Stimulated activated CD4-positive, alpha-beta T cell treated with anti-CD3 and anti-CD28 coated beads, Interleukin-15, amount 100 ng/mL, for 48 hours (primary cell): ENCODE measurements at regions not wholly inside any gene's neighbourhood (a gene's known extent, or its start where the extent isn't known, plus 50 kb on each side); places are given as distances from the start of the nearest gene placed in this dataset.

Source experiments
- DNase-seq, 2 donors: peaks; one replicate each; pipeline ENCODE4 v3.0.0-alpha.2; 2020; ENCODE audit warnings: low read depth in 2 of 2

DNA sequence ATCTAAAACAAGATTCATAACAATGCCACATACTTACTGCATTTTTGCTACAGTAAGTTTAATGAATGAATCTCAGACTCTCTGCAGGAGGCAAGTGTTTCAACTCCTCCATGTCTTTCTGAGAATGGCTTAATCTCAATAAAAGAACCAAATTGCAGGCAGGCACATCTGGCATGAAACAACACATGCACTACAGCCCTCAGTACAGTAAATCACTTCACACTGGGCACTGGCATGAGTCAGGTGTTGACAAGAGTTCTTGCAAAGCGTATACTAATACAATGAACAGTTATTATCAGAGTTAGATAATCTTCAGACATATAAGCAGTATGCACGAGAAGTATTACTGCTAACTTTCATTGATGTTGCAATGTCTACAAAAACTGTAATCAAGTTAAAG, 1386.8 kb downstream of the MRPL39 start:
- no peak for DNase-seq

DNA sequence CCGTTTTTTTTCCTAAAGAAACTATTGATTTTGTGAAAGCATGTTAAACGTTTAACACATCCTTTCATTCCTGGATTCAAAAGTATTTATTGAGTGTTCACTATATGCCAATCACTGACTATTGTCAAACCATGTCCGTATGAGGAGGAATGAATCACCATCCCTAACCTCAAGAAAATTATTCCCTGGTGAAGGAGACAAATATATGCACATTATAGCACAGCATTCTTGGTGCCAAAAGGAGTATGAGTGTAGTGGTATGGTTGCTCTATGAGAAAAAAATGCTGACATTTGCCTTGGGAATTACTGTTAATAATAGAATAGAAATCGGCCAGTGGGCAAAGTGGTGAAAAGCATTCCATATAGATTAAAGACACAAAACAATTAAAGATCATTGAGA, 1390.1 kb downstream of the MRPL39 start:
- DNase-seq = no peak

DNA sequence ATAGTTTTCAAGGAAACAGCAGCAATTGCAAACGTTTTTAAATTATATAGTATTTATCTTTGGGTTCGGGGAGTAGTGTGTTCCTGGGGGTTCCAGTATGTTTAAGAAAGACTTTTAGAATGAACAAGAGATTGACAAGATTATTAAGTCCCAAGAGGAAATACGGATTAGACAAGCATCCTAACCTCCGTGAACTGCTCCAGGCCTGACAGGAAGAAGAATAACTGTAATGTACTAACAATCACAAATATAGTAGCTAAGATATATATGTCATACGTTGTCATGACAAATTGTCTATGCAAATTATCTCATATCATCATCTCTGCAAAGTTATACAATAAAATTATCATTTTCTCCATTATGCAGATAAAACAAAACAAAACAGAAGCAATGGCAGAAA, 1397.2 kb downstream of the MRPL39 start:
- DNase-seq = no peak

DNA sequence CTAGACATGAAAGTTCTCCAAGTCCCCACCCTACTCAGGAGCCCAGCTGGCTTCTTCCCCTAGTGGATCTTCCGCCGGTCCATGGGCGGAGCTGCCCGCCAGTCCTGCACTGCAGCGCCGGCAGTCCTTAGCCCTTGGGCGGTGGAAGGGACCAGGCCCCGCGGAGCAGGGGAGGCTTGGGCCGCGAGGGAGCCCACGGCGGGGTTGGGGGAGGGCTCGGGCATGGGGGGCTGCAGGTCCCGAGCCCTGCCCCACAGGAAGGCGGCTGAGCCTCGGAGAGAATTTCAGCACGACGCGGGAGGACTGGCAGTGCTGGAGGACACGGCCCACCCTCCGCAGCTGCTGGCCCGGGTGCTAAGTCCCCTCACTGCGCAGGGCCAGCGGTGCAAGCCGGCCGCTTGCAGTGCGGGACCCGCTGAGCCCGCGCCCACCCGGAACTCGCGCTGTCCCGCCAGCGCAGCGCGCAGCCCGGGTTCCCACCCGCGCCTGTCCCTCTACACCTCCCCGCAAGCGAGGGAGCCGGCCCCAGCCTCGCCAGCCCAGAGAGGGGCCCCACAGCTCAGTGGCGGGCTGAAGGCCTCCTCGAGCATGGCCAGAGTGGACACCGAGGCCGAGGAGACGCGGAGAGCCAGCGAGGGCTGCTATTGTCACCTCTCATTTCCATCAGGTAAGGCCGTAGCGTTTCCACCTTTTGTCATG, 1398.6 kb downstream of the MRPL39 start:
- no peak for DNase-seq

DNA sequence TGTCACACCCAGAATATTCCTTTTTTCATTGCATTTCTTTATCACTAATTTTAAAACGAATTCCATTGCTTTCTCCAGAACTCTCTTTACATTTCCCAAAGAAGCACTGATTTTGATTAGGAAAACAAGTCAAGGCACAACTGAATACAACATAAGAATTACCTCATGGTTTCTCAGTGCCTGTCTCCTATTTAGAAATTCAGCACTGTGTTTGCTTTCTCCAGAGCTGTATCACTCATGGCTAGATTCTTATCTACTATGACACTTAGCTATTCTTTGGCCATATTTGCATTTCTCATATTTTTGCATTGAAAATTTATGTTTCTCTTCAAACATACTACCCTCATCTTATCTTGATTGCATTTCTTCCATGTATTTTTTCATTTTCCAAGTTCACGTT, 1402.0 kb downstream of the MRPL39 start:
- DNase-seq = no peak

DNA sequence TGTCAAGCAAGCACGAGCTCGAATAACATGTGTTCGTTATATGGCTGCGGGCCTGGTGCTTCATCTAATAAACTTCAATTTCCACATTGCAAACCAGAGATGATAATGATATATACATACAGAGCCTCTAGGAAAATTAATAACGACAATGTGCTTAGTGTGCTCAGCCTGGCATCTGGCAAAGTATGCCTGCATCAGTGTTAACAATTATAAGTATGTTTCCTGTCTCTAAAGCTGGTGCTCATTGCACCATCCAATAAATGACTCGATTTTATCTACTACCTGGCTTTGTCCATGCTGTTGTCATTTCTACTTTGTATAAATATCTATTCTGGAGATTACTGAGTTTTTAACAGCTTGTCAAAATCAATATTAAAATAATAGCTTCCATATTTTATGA, 1402.6 kb downstream of the MRPL39 start:
- no peak for DNase-seq

DNA sequence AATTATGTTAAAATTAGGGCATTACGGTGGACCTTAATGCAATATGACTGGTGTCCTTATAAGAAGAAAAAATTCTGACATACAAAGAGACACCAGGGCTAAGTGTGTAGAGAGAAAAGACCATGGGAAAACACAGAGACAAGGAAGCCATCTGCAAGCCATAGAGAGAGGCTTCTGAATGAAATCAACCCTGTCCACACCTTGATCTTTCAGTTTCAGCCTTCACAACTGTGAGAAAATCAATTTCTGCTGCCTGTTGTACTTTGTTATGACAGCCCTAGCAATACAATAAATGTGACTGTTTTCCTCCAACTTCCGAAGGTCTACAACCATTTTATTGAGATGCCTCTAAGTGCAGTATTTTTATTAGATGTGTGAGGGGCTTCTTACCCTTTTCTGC, 1407.2 kb downstream of the MRPL39 start:
- DNase-seq = no peak

DNA sequence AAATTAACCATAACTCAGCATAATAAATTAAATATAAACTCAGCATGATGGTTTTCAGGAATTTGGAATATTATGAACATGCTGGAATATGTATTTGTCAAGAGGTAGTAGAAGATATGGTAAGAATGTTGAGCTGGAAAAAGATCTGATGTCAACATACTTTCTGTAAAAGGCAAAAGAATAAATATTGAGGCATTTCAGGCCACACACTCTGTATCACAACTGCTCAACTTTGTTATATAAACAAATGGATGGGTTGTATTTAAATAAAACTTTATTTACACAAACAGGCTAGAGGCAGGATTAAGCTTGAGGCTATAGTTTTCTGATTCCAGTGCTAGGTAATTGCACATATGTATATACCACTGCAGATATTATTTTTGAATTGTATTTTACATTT, 1409.4 kb downstream of the MRPL39 start:
- DNase-seq = no peak

DNA sequence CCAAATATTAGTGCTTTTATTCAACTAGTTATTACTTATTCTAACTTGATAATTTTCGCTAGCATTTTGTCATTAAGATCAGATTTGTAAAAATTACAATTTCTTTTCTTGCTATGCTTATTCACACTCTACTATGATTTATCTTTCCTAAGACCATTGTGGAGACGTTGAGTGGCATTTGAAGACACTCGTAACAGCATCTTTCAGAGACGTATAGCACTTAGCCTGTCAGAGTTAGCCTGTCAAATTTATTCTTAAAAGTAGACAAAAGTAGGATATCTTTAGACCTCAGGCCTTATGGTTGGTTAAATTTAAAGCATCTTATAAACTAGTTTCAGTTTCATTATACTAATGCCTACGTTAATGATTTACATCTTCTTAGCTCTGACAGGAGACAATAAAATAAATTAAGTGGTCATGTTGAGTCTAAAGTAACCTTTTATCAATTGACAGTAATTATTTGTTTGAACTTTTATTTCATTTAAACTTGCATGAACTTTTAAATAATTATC, 1410.1 kb downstream of the MRPL39 start:
- no peak for DNase-seq

DNA sequence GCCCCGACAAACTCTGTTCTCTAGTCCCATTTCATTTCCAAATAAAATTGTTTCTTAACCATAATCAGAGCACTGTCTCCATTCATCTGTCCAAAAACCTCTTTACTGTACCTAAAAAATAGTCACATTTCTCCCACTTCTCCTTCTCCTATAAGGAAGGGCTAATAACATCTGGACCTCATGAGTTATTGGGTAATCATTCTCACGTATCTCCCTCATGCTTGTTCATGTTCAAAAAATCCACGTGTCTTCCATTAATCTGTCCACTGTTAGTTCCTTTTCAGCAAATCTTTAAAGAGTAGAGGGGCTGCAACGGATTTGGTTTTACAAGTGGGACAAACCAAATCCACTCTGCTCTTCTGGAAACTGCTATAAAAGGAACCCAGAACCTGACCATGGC, 1418.8 kb downstream of the MRPL39 start:
- DNase-seq = no peak

DNA sequence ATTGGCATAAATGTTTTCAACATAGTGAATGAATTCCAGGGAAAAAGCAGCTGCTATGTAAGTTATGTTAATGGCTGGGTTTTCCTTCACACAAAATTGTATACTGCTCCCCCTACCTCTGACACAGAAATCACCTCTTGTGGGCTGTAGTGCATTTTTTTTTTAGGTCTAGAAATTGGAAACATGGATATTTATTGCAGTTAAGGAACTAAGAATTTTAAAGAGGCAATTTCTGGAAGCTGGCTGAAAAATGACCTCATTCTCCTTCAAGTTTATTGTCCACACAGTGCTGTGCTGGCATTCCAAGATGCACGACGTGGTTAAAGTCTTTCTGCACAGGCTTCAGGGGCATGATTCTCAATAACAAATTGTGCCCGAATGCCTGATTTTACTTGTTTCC, 1424.2 kb downstream of the MRPL39 start:
- DNase-seq = no peak

DNA sequence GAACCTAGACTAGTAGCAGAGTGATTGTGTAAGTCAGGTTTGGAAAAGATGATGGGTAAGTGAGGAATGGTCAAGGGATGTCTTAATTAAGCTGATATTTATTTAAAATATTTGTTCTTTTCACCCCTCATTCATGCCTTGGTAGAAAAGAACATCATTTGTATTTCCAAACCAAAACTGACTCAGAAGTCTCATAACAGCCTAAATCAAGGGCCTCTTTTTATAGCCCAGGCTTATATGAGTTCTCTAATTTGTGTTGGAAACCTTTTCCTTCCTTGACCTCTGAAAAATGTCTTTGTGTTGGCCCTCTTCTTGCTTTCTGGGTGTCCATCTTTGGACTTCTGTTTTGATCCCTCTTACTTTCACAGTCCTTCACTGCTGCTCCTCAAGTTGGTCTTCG, 1428.2 kb downstream of the MRPL39 start:
- DNase-seq = no peak

DNA sequence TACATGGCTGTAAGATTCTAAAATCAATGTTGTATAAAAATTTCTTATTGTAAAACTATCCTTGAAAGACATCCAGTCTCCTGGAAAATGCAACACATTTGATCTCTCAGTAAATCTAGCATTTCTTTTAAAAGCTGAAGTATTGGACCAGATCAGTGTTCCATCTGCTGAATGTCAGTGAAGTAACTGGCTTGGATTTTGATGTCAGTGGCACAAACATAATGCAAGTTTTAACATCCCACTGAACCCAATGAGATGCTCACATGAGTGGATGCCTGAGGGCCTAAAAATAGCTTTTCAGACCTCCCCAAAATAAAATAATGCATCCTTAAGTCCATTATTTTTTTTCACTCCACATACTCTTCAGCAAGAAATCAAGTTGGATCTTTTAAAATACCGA, 1432.2 kb downstream of the MRPL39 start:
- DNase-seq = no peak

DNA sequence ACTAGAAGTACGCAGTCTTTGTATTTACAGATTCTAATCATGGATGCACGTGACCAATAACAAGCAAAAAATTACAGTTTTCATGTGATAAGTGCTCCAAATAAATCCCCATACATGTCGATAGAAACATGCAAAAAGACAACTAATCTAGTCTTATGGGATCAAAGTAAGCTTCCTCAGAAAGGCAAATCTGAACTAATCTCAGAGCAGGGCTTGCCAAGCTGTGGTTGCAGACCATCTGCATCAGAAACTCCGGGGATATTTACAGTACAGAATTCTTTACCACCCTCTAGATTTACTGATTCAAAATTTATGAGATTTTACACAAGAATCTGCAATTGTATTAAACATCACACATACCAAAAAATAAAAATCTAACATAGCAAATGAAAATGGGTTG, 1435.5 kb downstream of the MRPL39 start:
- DNase-seq = no peak

DNA sequence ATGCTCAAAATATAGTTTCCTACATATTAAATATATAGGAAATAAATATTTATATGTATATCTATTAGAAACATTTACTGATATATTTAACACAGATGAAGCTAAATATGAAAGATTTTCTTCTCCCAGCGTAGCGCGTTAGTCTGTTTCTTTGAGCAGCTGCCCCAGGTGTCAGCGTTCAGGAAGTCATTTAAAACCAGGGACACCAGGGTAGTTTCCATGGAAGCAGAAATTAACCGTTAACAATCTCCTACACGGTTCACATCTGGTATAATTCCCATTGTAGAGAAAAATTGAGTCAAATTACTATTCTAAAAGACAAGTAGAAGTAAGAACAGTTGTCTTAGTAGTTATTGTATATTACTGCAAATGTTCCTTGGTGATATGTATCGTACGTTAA, 1443.7 kb downstream of the MRPL39 start:
- no peak for DNase-seq

DNA sequence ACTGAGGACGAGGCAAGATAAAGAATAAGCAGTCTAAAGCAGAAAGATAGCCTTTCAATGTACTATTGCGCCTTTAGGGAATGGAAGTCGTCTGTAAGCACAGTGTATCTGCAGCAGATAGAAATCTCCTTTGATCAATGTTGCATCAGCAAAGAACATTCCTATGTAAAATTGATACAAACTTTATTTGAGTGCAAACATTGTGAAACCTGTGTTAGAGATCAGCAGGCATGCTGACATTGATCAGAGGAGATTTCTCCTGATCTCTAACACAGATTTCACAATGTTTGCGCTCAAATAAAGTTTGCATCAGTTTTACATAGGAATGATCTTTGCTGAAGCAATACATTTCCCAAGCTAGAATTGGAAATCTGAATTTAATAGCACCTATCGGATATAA, 1446.8 kb downstream of the MRPL39 start:
- DNase-seq = no peak

DNA sequence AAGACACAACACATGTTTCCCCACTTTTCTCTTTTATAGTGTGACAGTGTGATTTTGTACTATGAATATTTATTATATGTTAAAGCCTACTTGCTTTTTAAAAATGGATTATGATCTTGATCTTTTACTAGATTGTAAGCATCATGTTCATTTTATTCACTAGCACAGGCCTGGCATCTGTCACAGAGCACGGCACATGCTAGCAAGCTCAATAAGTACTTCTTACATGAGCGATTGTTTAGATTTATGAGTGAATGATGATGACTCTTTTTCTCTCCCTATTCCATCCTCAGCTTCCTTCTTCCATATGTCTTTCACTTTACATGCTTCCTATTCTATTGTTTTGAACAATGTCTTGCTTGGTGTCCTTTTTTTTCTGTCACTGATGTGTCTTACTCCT, 1454.1 kb downstream of the MRPL39 start:
- no peak for DNase-seq

DNA sequence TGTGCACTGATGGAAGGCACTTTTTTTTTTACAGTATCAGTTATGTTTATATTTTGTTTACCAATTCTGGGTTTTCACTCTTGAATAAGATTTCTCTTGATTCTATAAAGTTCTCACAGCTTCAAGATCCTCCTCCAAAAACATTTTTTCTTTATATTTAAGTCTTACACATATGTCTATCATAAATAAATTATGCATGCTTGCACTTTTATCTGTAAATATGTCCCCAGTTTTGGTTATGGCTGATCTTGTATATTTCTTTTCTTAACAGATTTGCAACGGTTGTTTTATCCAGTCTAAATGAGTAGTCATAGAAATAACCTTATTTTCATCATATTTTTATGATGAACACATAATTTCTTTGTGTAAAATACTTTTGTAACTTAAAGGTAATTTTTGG, 1456.5 kb downstream of the MRPL39 start:
- DNase-seq = no peak

DNA sequence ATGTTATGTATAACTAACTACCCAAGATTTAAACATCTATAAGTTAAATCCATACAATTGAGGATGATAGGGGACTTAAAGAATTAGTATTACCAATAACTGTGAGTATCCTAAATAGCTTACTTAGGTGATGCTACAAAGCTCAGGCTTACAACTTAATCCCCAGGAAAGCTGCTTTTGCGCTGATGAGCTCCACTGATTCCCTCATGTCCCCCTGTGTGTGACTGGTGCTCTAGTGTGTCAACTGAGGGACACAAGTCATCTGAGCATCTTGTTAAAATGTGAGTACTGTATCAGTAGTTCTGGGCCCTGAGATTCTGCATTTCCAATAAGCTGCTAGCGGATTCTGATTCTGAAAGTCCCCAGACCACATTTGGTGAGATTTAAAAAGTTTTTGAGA, 1458.8 kb downstream of the MRPL39 start:
- DNase-seq = no peak

DNA sequence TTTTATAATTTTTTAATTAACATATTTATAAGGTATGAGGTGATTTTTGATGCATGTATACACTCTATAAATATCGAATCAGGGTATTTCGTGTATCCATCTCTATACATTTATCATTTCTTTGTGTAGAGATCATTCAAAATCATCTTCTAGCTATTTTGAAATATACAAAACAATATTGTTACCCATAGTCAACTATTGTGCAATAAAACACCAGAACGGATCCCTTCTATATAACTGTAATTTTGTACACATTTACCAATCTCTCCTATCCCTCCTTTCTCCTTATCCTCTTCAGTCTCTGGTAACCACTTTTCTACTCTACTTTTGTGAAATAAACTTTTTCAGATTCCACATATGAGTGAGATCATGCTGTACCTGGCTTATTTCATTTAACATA, 1459.6 kb downstream of the MRPL39 start:
- DNase-seq = no peak

DNA sequence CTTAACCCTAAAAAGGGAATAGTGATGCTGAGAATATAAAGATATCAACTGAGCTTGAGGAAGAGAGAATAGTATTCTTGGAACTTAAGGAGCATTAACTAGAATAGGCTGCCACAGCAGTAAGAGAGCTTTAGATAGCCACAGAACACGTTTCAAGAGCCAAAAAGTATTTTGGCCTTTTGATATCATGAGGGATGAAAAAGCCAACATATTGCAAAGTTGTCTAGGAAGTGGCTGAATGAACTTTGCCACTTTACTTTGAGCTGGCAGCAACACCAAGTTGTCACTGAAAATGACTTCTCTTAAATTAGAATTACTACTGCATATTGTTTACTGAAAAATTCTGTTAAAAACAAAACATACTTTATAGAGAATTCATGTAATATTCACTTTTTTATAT, 1476.2 kb downstream of the MRPL39 start:
- no peak for DNase-seq

DNA sequence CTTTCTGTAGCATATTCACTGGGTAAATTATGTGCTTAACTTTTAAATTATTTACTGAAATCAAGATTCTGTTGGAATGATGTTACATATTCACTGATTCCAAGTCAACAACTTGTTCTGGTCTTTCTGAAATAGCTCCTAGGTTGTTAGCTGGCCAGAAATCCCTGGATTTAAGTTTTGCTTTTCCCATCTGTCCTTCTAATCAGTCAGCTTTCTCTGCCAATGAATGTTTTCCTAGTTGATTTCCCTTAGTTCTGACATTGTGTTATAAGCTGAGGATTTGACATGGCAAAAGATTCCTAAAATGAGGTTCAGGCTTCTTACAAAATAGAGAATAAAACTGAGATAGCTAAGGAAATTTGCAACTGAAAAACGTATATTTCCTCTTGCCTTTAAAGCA, 1479.6 kb downstream of the MRPL39 start:
- DNase-seq = no peak

DNA sequence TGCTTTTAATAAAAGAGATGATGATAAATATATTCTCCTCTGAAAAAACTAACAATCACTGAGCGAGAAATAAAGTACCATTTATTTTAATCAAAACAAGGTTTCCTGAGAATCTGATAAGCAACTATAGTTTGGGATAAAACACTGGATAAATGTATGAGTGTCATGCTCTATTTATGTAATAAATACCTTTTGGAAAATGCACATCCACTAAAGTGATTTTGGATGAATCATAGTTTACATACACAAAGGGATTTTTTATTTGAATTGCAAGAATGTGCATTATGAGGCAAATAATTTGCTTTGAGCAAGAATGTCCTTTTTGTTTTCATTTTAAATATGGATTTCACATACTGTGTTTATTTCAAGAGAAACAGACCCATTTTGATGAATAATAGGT, 1483.5 kb downstream of the MRPL39 start:
- DNase-seq = no peak

DNA sequence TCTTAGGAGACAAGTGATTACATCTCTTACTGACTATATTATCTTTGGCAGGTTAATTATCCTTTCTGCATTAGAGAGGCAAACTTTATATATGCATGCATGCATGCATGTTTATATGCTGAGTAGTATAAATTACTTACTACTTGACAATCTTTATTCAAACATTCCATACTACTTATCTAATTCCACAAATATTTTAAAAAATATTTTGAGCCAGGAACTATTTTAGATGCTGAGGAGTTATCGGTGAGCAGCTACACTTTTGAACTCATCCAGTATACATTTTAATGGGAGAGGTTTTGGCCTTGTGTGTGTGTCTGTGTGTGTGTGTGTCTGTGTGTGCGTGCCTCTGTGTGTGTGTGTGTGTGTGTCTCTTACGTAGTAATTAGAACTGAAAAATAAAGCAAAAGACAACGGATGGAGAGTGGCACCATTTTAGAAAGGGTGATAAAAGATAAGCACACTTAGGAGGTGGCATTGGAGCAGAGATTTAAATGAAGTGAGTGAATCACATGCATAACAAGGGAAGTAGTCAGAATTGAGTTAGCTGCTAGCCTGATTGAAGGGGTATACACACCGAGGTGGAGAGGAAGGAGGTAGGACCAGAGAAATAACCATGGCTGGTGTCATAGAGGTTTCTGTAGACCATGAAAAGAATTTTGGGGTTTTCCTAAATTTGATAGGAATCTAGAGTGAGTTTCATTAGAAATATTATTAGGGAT, 1488.4 kb downstream of the MRPL39 start:
- DNase-seq = no peak
